ENCODE measurements at regions not wholly inside any gene's neighbourhood (a gene's known extent, or its start where the extent isn't known, plus 50 kb on each side); places are given as distances from the start of the nearest gene placed in this dataset.

- TF ChIP-seq CTCF (IDR thresholded peaks at IDR 0.05) (no peak), POLR2A (IDR thresholded peaks at IDR 0.05) (no peak)
Measured at GRCh38 chr2:72038524-72038923, 109.1 kb downstream of the CYP26B1 start.

Measured in prostate gland (tissue), 2 donors.